ENCODE measurements at regions not wholly inside any gene's neighbourhood (a gene's known extent, or its start where the extent isn't known, plus 50 kb on each side); places are given as distances from the start of the nearest gene placed in this dataset.

- TF ChIP-seq RCOR1 (conservative IDR thresholded peaks at IDR 0.05; ENCODE audit: low read depth, low read length) (no peak), CBX5 (IDR thresholded peaks at IDR 0.05; ENCODE audit: low read depth) (no peak), SMAD1 (IDR thresholded peaks at IDR 0.05; ENCODE audit: low read depth, partially characterized antibody) (no peak), HDAC6 (IDR thresholded peaks at IDR 0.05; ENCODE audit: unreplicated experiment) (no peak), CBX3 (IDR thresholded peaks at IDR 0.05; ENCODE audit: borderline replicate concordance, low read depth) (no peak), MEF2B (IDR thresholded peaks at IDR 0.05; ENCODE audit: partially characterized antibody, poor library complexity, severe bottlenecking) (no peak), CHD2 (IDR thresholded peaks at IDR 0.05; ENCODE audit: borderline replicate concordance, low read depth, low read length) (no peak)
These were observed 87.3 kb downstream of the GLI2 start (continued) for GRCh38 chr2:120822933-120823332.

- H2AFZ ChIP-seq (ENCODE audit: control insufficient read depth, low read depth, low read length) = no peak overlapping the region
- H3K27ac ChIP-seq (ENCODE audit: control insufficient read depth, insufficient read depth) = no peak overlapping the region
- H3K4me2 ChIP-seq (ENCODE audit: control insufficient read depth, insufficient read depth) = no peak overlapping the region
- no TSS peak for BruUV-seq (replicated peaks)
- WGBS (ENCODE audit: insufficient coverage, insufficient replicate concordance, low lambda C conversion rate, missing lambda C conversion rate) = 61% methylated on average over 10 of the region's 10 CpGs
- no peaks in the 10 kb centered on the region for H3K36me3 ChIP-seq (ENCODE audit: control insufficient read depth in 2 of 2, insufficient read depth in 2 of 2, low read length in 1 of 2)
- RAD21 ChIA-PET (ENCODE audit: unreplicated experiment) = no interaction called here
- SMC1A ChIA-PET (ENCODE audit: uncharacterized antibody, unreplicated experiment) = no interaction called here
- no peaks in the 10 kb centered on the region for H3K4me1 ChIP-seq (ENCODE audit: control insufficient read depth, insufficient read depth, low read length)
- TF ChIP-seq ZSCAN29 (IDR thresholded peaks at IDR 0.05) (no peak), JUNB (IDR thresholded peaks at IDR 0.05) (no peak), ELK1 (IDR thresholded peaks at IDR 0.05; ENCODE audit: low read depth, low read length) (no peak), RUNX3 (IDR thresholded peaks at IDR 0.05; ENCODE audit: low read length) (no peak), SMAD5 (IDR thresholded peaks at IDR 0.05; ENCODE audit: low read depth) (no peak), CREM (IDR thresholded peaks at IDR 0.05; ENCODE audit: low read depth) (no peak), ZBTB40 (IDR thresholded peaks at IDR 0.05; ENCODE audit: borderline replicate concordance) (no peak)
- CTCF ChIA-PET = no interaction called here
- H3K27me3 ChIP-seq (replicated peaks in 1 of 2; ENCODE audit: control insufficient read depth in 2 of 2, insufficient read depth in 2 of 2, low read length in 1 of 2) = peaks cover 2% of the 10 kb centered on the region in 2 experiments; a peak in 2 of 4 replicates
- no peak overlapping the region for H3K9ac ChIP-seq (ENCODE audit: control insufficient read depth, insufficient read depth, low read length)
- no peak for FAIRE-seq
- no peaks in the 10 kb centered on the region for H3K9me3 ChIP-seq (replicated peaks; ENCODE audit: control insufficient read depth, insufficient read depth, low read length)
- in situ Hi-C loops (cut with MboI) = no loop called here
- no peak for ATAC-seq
- no peak for DNase-seq (ENCODE audit: low read depth, low spot score)
- POLR2A ChIA-PET = no interaction called here
- H3K79me2 ChIP-seq (ENCODE audit: control insufficient read depth, insufficient read depth, low read length) = no peaks in the 10 kb centered on the region
- H4K20me1 ChIP-seq (ENCODE audit: control insufficient read depth, insufficient read depth) = no peaks in the 10 kb centered on the region
- no peak overlapping the region for H3K4me3 ChIP-seq
- intact Hi-C loops (cut with micrococcal nuclease; ENCODE audit: unreplicated experiment) = no loop called here
These were observed 87.9 kb downstream of the GLI2 start for GRCh38 chr2:120823551-120823950.
